HL-60 (cell line): ENCODE measurements at regions not wholly inside any gene's neighbourhood (a gene's known extent, or its start where the extent isn't known, plus 50 kb on each side); places are given as distances from the start of the nearest gene placed in this dataset.

Source experiments
- DNase-seq, 2 experiments: peaks; one replicate each; pipeline ENCODE4 v3.0.0-alpha.2; 2010 to 2020; ENCODE audit warnings: low read depth in 1 of 2, low spot score in 1 of 2
- H3K27ac ChIP-seq: fragments of 250-450 bp; sonication (Bioruptor Pico); replicated peaks from 2 replicates; pipeline ENCODE4 v1.5.1; 2020; ENCODE audit warnings: mild to moderate bottlenecking, moderate library complexity
- H3K27me3 ChIP-seq: fragments of 250-450 bp; sonication (Bioruptor Pico); 2 replicates; pipeline ENCODE4 v1.5.1; 2021; ENCODE audit warnings: mild to moderate bottlenecking, moderate library complexity; ENCODE audit not compliant: insufficient read depth, poor library complexity, severe bottlenecking
- H3K4me3 ChIP-seq: replicated peaks from 2 replicates; pipeline ENCODE4 v1.5.1; 2011; ENCODE audit warnings: mild to moderate bottlenecking, control low read depth, low read length; ENCODE audit not compliant: insufficient read depth
- GABPA ChIP-seq: IDR thresholded peaks from 2 replicates; pipeline ENCODE4 v1.6.1; 2012; ENCODE audit warnings: low read depth
- POLR2AphosphoS5 ChIP-seq: IDR thresholded peaks from 2 replicates; pipeline ENCODE4 v1.6.1; 2012; ENCODE audit warnings: low read depth
- SPI1 ChIP-seq: IDR thresholded peaks from 2 replicates; pipeline ENCODE4 v1.6.1; 2012; ENCODE audit warnings: low read depth, mild to moderate bottlenecking, borderline replicate concordance
- TF ChIP-seq, protein P1 (sequence below): IDR thresholded peaks from 2 replicates; pipeline ENCODE4 v1.6.1; 2012; ENCODE audit warnings: low read depth; ENCODE audit not compliant: insufficient replicate concordance
- TF ChIP-seq, protein P2 (sequence below): IDR thresholded peaks from one replicate; pipeline ENCODE4 v1.5.1; 2011; ENCODE audit warnings: low read length, control low read depth, inconsistent platforms; ENCODE audit not compliant: insufficient read depth

DNA sequence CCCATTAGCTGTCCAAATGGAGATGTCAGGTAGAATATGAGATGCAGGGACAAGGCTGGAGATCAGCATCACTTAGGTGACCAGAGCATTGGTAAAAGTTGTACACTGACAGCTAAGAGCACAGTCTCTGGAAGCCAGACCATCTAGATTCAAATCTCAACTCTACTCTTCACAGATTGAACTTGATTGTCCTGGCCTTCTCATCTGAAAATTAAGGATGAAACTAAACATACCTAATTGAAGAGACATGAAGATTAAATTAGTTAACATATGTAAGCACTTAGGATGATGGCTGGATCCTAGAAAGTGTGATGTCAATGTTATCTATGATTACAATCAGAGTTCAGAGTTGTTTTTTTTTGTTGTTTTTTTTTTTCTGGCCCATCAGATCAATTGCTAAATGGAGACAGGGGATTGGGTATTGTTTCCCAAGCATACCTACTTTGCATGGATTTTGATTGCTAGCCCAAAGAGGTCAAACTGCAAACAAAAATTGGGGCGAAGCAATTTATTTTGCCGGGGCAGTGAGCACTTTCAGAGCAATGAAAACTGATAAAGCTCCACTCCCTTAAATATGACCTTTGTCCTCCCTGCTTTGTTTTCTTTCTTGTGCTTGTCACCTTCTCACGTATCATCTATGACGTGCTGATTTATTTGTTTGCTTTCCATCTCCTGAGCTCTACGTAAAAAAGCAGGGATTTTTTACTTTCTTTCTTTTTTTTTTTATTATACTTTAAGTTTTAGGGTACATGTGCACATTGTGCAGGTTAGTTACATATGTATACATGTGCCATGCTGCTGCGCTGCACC is 217.6 kb upstream of the CPHXL start:
- TF ChIP-seq SPI1 (no peak), POLR2AphosphoS5 (no peak), GABPA (no peak)
- TF ChIP-seq, protein P1, sequence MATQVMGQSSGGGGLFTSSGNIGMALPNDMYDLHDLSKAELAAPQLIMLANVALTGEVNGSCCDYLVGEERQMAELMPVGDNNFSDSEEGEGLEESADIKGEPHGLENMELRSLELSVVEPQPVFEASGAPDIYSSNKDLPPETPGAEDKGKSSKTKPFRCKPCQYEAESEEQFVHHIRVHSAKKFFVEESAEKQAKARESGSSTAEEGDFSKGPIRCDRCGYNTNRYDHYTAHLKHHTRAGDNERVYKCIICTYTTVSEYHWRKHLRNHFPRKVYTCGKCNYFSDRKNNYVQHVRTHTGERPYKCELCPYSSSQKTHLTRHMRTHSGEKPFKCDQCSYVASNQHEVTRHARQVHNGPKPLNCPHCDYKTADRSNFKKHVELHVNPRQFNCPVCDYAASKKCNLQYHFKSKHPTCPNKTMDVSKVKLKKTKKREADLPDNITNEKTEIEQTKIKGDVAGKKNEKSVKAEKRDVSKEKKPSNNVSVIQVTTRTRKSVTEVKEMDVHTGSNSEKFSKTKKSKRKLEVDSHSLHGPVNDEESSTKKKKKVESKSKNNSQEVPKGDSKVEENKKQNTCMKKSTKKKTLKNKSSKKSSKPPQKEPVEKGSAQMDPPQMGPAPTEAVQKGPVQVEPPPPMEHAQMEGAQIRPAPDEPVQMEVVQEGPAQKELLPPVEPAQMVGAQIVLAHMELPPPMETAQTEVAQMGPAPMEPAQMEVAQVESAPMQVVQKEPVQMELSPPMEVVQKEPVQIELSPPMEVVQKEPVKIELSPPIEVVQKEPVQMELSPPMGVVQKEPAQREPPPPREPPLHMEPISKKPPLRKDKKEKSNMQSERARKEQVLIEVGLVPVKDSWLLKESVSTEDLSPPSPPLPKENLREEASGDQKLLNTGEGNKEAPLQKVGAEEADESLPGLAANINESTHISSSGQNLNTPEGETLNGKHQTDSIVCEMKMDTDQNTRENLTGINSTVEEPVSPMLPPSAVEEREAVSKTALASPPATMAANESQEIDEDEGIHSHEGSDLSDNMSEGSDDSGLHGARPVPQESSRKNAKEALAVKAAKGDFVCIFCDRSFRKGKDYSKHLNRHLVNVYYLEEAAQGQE = no peak
- TF ChIP-seq, protein P2, sequence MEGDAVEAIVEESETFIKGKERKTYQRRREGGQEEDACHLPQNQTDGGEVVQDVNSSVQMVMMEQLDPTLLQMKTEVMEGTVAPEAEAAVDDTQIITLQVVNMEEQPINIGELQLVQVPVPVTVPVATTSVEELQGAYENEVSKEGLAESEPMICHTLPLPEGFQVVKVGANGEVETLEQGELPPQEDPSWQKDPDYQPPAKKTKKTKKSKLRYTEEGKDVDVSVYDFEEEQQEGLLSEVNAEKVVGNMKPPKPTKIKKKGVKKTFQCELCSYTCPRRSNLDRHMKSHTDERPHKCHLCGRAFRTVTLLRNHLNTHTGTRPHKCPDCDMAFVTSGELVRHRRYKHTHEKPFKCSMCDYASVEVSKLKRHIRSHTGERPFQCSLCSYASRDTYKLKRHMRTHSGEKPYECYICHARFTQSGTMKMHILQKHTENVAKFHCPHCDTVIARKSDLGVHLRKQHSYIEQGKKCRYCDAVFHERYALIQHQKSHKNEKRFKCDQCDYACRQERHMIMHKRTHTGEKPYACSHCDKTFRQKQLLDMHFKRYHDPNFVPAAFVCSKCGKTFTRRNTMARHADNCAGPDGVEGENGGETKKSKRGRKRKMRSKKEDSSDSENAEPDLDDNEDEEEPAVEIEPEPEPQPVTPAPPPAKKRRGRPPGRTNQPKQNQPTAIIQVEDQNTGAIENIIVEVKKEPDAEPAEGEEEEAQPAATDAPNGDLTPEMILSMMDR = no peak
- Histone ChIP-seq H3K4me3 (no peak overlapping the region), H3K27me3 (no peaks in the 10 kb centered on the region), H3K27ac (no peak overlapping the region)
- DNase-seq = no peak

DNA sequence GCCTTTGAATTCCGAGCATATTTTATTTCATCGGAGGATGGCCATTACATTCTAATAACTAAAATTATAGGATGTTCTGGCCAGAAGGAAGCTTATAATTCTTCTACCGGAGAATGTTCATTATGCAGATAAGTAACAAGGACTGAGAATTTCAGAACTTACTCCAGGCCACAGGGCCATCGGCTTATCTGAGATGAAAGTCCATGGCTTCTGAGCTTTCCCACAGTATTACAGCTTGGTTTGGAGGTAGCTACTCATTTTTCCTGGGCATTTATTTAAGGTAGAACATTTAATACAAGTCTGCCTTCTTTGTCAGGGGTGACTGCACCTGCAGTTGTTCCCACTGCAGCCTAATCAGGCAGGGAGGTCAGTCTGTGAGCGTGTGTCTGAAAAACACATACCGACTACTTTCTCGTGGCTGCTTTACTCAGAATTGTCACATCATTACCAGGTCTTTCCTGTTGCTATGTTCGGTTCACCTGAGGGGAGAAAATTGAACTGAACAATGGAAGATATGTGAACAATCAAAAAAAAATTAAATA is 219.7 kb upstream of the CPHXL start:
- TF ChIP-seq SPI1 = no peak
- no peak for TF ChIP-seq GABPA
- DNase-seq = no peak
- no peak overlapping the region for H3K4me3 ChIP-seq
- no peak overlapping the region for H3K27ac ChIP-seq
- H3K27me3 ChIP-seq = no peaks in the 10 kb centered on the region

DNA sequence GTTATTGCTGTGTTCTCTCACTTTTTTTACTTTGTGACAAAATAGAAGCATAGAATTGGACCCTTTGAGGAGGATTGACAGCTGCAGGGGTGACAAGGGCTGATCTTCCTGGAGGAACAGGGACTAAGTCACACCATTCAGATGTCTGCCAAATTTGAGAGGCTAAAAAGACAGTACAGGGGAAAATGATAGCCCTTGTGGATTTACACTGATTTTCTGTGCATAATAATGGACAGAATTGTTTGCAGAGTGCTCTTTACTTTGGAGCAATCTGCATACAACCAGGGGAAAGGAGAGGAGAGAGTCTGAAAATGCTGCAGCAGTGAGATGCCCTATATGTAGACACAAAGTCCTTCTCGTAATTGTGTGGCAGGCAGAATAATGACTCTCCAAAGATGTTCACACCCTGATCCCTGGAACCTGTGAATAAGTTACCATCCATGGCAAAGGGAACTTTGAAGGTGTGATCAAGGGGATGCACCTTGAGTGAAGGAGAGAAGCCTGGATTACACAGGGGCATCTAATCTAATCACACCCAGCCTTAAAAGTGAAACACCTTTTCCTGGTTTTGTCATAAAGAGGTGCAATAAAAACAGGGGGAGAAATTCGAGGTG is 221.4 kb upstream of the CPHXL start:
- Histone ChIP-seq H3K27ac (no peak overlapping the region), H3K27me3 (no peaks in the 10 kb centered on the region), H3K4me3 (no peak overlapping the region)
- TF ChIP-seq, protein P2 = no peak
- TF ChIP-seq SPI1 (no peak), GABPA (no peak), POLR2AphosphoS5 (no peak)
- TF ChIP-seq, protein P1 = no peak
- no peak for DNase-seq

DNA sequence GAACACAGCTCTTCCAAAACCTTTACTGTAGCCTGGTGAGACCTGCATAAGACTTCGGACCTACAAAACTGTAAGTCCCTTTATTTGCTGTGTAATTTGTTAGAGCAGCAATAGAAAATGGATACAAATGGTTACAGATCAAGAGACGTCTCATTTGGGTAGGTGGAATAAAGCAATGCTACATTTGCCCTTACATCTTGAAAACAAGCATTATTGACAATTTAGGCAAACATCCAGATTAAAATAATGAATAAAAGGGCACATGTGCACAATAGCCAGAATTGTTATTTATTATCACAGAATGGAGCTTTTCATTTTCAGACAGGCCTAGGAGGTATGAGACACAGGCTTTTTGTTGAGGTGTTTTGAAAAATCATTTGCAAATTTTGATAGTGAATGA is 222.2 kb upstream of the CPHXL start:
- Histone ChIP-seq H3K4me3 (no peak overlapping the region), H3K27me3 (no peaks in the 10 kb centered on the region), H3K27ac (no peak overlapping the region)
- no peak for DNase-seq
- TF ChIP-seq GABPA = no peak
- TF ChIP-seq, protein P1 = no peak
- TF ChIP-seq, protein P2 = no peak
- TF ChIP-seq POLR2AphosphoS5 = no peak
- TF ChIP-seq SPI1 = no peak
